ENCODE measurements at regions not wholly inside any gene's neighbourhood (a gene's known extent, or its start where the extent isn't known, plus 50 kb on each side); places are given as distances from the start of the nearest gene placed in this dataset.

DNA sequence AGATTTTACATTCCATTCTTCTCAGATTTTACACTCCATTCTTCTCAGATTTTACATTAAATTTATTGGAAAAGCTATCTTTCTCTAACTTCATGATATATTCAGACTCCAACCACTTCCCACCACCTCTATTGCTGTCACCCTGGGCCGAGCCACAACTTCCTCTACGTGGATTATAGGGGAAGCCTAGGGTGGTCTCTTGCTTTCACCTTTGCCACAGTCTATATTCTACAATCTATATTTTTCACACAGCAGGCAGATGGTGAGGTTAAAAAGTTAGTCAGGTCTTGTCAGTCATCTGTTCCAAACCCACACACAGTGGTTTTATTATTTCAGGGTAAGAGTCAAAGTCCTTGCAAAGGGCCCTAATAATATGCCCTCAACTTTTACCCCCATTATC, 370.8 kb upstream of the SUCLG2 start:
- H3K4me1 ChIP-seq (ENCODE audit: insufficient read depth) = no peaks in the 10 kb centered on the region
- no peaks in the 10 kb centered on the region for H3K27me3 ChIP-seq
- intact Hi-C loops (cut with DNase I) = no loop called here
- no peak overlapping the region for H3K4me3 ChIP-seq
- no peaks in the 10 kb centered on the region for H3K36me3 ChIP-seq
- H3K27ac ChIP-seq = no peak overlapping the region
- TF ChIP-seq EP300 (IDR thresholded peaks at IDR 0.05) (no peak), POLR2A (IDR thresholded peaks at IDR 0.05) (no peak)
- TF ChIP-seq, protein P1, sequence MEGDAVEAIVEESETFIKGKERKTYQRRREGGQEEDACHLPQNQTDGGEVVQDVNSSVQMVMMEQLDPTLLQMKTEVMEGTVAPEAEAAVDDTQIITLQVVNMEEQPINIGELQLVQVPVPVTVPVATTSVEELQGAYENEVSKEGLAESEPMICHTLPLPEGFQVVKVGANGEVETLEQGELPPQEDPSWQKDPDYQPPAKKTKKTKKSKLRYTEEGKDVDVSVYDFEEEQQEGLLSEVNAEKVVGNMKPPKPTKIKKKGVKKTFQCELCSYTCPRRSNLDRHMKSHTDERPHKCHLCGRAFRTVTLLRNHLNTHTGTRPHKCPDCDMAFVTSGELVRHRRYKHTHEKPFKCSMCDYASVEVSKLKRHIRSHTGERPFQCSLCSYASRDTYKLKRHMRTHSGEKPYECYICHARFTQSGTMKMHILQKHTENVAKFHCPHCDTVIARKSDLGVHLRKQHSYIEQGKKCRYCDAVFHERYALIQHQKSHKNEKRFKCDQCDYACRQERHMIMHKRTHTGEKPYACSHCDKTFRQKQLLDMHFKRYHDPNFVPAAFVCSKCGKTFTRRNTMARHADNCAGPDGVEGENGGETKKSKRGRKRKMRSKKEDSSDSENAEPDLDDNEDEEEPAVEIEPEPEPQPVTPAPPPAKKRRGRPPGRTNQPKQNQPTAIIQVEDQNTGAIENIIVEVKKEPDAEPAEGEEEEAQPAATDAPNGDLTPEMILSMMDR (IDR thresholded peaks at IDR 0.05) = no peak
- DNase-seq = no peak
- WGBS, 3 donors = 93 to 94% (median 93%) methylated on average over 2 of the region's 2 CpGs
- H3K9me3 ChIP-seq = no peaks in the 10 kb centered on the region

DNA sequence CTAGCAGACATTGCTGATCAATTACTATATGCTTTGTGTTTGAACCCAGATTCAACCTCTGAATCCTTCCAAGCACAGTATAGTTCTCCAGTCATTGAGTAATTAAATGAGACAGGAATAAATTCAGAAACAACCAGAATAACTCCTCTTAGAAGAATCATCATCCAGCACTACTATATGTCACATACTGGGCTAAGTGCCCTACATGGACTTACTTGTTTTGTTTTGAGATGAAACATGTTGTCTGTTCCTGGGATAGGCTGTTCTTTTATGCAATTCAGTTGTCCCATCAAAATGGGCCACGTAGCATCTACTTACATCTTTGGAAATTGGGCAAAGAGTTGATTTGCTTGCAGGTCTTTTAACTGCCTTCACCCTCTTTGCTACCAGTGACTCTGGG, 365.5 kb upstream of the SUCLG2 start:
- no peak for DNase-seq
- WGBS, 3 donors = 73 to 83% (median 77%) methylated on average over 1 of the region's 1 CpG
- no peaks in the 10 kb centered on the region for H3K36me3 ChIP-seq

DNA sequence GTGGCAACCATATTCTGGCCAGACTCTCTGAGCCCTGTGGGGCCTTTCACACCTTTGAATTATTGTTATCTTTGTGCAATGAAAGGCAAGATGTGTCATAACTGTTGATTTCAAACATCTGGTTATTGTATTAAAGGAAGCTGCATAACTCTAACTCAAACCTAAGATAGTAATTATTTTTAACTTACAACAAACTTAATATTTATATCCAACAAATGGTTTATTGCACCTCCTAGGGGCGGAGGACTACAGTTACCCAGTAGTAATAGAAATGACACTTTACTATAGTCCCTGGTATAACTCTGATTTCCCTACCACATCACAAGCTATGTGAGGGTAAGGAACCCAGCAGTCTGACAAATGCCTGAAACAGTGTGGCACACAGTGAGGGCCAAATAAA, 363.9 kb upstream of the SUCLG2 start:
- TF ChIP-seq EP300 (IDR thresholded peaks at IDR 0.05) (no peak), POLR2A (IDR thresholded peaks at IDR 0.05) (no peak)
- TF ChIP-seq, protein P1 (IDR thresholded peaks at IDR 0.05) = no peak
- Histone ChIP-seq H3K27ac (no peak overlapping the region), H3K4me1 (ENCODE audit: insufficient read depth) (no peaks in the 10 kb centered on the region), H3K4me3 (no peak overlapping the region), H3K9me3 (no peaks in the 10 kb centered on the region), H3K27me3 (no peaks in the 10 kb centered on the region), H3K36me3 (no peaks in the 10 kb centered on the region)
- WGBS, 3 donors = 85 to 97% (median 89%) methylated on average over 1 of the region's 1 CpG
- intact Hi-C loops (cut with DNase I) = no loop called here
- DNase-seq = no peak

More for the DNA sequence above, 365.5 kb upstream of the SUCLG2 start:
- no peak overlapping the region for H3K4me3 ChIP-seq
- no peak overlapping the region for H3K27ac ChIP-seq
- H3K4me1 ChIP-seq (ENCODE audit: insufficient read depth) = no peaks in the 10 kb centered on the region
- TF ChIP-seq POLR2A (IDR thresholded peaks at IDR 0.05) (no peak), EP300 (IDR thresholded peaks at IDR 0.05) (no peak)
- TF ChIP-seq, protein P1 (IDR thresholded peaks at IDR 0.05) = no peak
- intact Hi-C loops (cut with DNase I) = no loop called here
- H3K9me3 ChIP-seq = no peaks in the 10 kb centered on the region
- no peaks in the 10 kb centered on the region for H3K27me3 ChIP-seq

DNA sequence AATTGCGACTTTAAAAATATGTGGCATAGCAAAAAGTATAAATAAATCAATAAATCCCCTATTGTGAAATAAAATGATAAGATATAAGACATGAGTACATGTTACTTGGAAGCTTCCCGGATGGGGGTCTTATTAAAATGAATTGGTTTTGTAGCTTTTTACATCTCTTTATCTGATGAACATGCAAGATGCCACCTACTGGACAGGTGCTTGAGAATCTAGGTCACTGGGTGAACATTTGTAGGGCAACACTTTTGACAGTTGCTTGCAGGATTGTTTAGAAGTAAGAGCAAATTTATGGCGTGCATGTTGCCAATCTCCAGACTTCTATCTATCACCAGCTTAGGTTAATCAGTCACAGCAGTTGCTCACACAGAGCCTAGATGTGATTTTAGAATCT, 362.7 kb upstream of the SUCLG2 start:
- TF ChIP-seq EP300 (IDR thresholded peaks at IDR 0.05) (no peak), POLR2A (IDR thresholded peaks at IDR 0.05) (no peak)
- TF ChIP-seq, protein P1 (IDR thresholded peaks at IDR 0.05) = no peak
- no peaks in the 10 kb centered on the region for H3K36me3 ChIP-seq
- H3K9me3 ChIP-seq = no peaks in the 10 kb centered on the region
- intact Hi-C loops (cut with DNase I) = no loop called here
- 83 to 90% (median 87%) methylated on average over 3 of the region's 3 CpGs for WGBS, 3 donors
- no peaks in the 10 kb centered on the region for H3K27me3 ChIP-seq
- H3K4me3 ChIP-seq = no peak overlapping the region
- no peak for DNase-seq
- H3K4me1 ChIP-seq (ENCODE audit: insufficient read depth) = no peaks in the 10 kb centered on the region
- no peak overlapping the region for H3K27ac ChIP-seq

DNA sequence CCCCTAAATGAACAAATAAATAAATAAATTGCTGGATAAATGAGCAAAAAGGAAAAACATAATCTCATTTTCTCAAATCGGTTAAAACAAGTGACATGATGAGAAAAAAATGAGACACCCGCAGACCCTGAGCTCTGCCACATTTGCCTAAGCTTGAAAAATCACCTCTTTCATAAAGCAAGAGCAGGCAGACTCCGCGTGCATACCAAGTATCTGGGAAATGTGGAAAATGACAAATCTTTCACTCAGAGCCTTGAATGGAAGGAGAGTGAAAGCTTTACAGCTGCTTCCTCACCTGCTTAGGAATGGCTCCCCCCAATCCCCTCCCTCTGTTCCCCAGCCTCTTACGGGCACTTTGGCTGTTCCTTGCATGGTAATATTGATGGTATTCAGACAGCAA, 355.5 kb upstream of the SUCLG2 start:
- 65 to 83% (median 77%) methylated on average over 5 of the region's 5 CpGs for WGBS, 3 donors
- TF ChIP-seq, protein P1 (IDR thresholded peaks at IDR 0.05) = no peak
- no peak for TF ChIP-seq POLR2A (IDR thresholded peaks at IDR 0.05)
- no peak for TF ChIP-seq EP300 (IDR thresholded peaks at IDR 0.05)

More for the DNA sequence above, 355.5 kb upstream of the SUCLG2 start:
- no peak overlapping the region for H3K4me3 ChIP-seq
- H3K4me1 ChIP-seq (ENCODE audit: insufficient read depth) = peaks cover 4% of the 10 kb centered on the region
- H3K27ac ChIP-seq = no peak overlapping the region
- no peaks in the 10 kb centered on the region for H3K9me3 ChIP-seq
- no peaks in the 10 kb centered on the region for H3K27me3 ChIP-seq
- no peak for DNase-seq
- intact Hi-C loops (cut with DNase I) = no loop called here
- H3K36me3 ChIP-seq = no peaks in the 10 kb centered on the region

Measured in ovary (tissue), 7 donors.